AG10803 (cell line): ENCODE measurements at regions not wholly inside any gene's neighbourhood (a gene's known extent, or its start where the extent isn't known, plus 50 kb on each side); places are given as distances from the start of the nearest gene placed in this dataset.

Experiments used
- DNase-seq: peaks from one replicate; pipeline ENCODE4 v3.0.0; 2010; ENCODE audit warnings: low read depth
- H3K4me3 ChIP-seq: 2 replicates; pipeline ENCODE4 v1.5.1; 2011; ENCODE audit warnings: mild to moderate bottlenecking, low read length, control low read depth
- CTCF ChIP-seq: conservative IDR thresholded peaks from 2 replicates; pipeline ENCODE4 v1.5.1; 2011; ENCODE audit warnings: mild to moderate bottlenecking, low read length, control low read depth, inconsistent platforms

GRCh38 chr20:57860576-57860975 lies 150.8 kb upstream of the PMEPA1 start:
- H3K4me3 ChIP-seq = no peak overlapping the region
- TF ChIP-seq CTCF = no peak
- DNase-seq = no peak

GRCh38 chr20:57857969-57858368 lies 148.2 kb upstream of the PMEPA1 start:
- DNase-seq = no peak
- H3K4me3 ChIP-seq = no peak overlapping the region
- TF ChIP-seq CTCF = no peak

GRCh38 chr20:57857118-57857517 lies 147.3 kb upstream of the PMEPA1 start:
- H3K4me3 ChIP-seq = no peak overlapping the region
- no peak for TF ChIP-seq CTCF
- DNase-seq = no peak

- no peak for DNase-seq
- no peak overlapping the region for H3K4me3 ChIP-seq
- TF ChIP-seq CTCF = no peak
These were observed 146.8 kb upstream of the PMEPA1 start for GRCh38 chr20:57856658-57857057.

GRCh38 chr20:57851796-57852195 lies 142.0 kb upstream of the PMEPA1 start:
- DNase-seq = no peak
- no peak for TF ChIP-seq CTCF
- no peak overlapping the region for H3K4me3 ChIP-seq

- no peak for TF ChIP-seq CTCF
- DNase-seq = no peak
These were observed 141.3 kb upstream of the PMEPA1 start for GRCh38 chr20:57851025-57851682.

GRCh38 chr20:57849521-57850215 lies 139.9 kb upstream of the PMEPA1 start:
- no peak for DNase-seq
- TF ChIP-seq CTCF = no peak
- no peak overlapping the region for H3K4me3 ChIP-seq

More at GRCh38 chr20:57851025-57851682, 141.3 kb upstream of the PMEPA1 start:
- no peak overlapping the region for H3K4me3 ChIP-seq
